HG03520 (cell line): ENCODE measurements at regions not wholly inside any gene's neighbourhood (a gene's known extent, or its start where the extent isn't known, plus 50 kb on each side); places are given as distances from the start of the nearest gene placed in this dataset.

ENCODE experiments used
- ATAC-seq: cut with Tn5 transposase; IDR thresholded peaks from one replicate; pipeline ENCODE4 v1.9.1; 2021; ENCODE audit warnings: mild to moderate bottlenecking, moderate library complexity; ENCODE audit not compliant: unreplicated experiment

DNA sequence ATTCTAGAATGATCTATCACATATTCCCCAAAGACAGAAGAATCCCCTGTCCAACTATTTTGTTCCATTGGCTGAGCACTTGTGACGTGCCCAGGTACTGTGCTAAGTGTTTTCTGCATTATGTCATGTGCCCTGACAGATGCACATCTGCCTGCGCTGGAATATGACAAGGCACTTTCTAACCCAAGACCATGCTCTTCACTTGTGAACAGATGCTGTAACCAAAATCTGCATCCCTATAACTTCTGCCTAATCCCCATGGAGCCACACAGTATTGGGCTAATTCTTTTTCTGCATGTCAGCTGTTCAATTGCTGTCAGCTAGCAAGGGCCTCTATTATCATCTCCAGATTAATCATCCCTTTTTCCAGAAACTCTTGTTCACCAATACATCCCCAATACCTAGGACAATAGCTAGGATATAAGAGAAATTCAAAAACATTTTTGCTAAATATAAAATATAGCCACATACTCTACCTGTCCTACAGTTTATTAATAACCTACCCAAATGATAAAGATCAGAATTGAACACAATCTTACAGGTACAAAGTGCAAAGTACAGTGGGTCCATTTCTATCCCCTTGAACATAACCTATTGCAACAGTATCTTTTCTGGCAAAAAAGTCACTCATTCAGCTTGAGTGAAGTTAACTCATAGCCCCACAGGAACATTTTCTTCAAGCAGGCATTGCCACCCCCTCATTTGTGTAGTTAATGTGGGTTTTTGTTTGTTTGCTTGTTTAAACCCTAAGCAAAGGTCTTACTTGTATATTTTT, 109.4 kb upstream of the LRRN1 start:
- no peak for ATAC-seq

GRCh38 chr3:3686907-3687648, 112.2 kb upstream of the LRRN1 start:
- no peak for ATAC-seq

DNA sequence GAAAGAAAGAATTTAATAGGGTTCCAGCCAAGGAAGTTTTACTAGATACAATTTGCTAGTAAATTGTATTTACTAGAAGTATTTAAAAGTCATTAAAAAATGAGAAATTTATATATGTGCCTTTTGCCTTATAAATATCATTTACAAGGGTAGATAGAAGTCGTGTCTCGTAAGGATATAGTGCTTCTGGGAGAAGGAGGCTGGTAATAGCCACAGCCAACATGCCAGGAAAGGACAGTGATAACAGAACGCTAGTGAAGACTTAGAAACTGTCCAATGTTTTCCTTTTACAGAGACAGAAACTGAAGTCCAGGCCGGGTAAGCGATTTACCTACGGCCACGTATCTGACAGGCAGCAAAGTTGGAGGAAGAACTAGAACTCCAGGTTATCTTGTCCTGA, 113.5 kb upstream of the LRRN1 start:
- ATAC-seq, result no peak

- ATAC-seq, result no peak
Measured at GRCh38 chr3:3683261-3683660, 116.0 kb upstream of the LRRN1 start.

GRCh38 chr3:3675801-3676200, 123.4 kb upstream of the LRRN1 start:
- no peak for ATAC-seq

DNA sequence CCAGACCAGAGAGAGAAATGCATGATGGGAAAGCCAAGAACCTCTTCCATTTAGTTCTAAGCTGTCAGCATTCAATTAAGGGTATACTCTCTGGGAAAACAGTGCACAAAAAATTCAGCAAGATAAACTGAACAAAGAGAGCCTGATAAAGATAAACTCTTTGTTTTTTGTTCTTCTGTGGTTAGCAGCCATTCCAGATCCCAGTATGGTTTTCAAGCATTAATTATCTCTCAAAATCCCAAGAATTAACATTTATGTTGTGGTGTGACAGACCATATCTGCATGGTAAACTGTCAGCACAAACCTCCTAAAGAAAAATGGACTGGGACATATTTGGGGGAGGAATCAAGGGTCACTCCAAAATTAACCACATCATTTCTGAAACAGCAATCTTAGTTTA, 124.0 kb upstream of the LRRN1 start:
- ATAC-seq, result no peak

- ATAC-seq, result peak; percentile 97
Measured at GRCh38 chr3:3666664-3667063, 132.6 kb upstream of the LRRN1 start.

- peak; percentile 36 for ATAC-seq
Measured at GRCh38 chr3:3665961-3666640, 133.1 kb upstream of the LRRN1 start.

GRCh38 chr3:3665546-3665945, 133.7 kb upstream of the LRRN1 start:
- ATAC-seq, result no peak

- ATAC-seq, result no peak
Measured at GRCh38 chr3:3664935-3665334, 134.3 kb upstream of the LRRN1 start.

GRCh38 chr3:3662610-3663009, 136.6 kb upstream of the LRRN1 start:
- ATAC-seq, result no peak

DNA sequence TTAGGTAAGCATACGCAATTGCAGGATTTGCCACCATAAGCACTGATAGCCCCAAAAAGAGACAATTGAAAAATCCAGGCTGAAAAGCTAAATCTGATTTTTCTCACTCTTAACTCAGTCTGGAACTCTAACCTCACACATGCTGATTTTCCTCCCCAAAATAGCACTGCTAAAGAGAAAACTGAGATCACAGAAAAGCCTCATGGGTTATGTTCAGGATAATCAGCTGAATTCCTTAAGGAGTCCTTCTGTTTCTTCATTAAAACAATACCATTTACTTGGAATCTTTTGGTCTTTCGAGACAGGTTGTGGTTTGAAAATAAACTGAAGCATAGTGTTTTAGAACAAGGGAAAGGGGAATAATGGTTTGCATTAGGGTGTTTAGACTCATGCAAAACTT, 144.3 kb upstream of the LRRN1 start:
- ATAC-seq, result no peak

GRCh38 chr3:3648988-3649679, 150.1 kb upstream of the LRRN1 start:
- no peak for ATAC-seq

- no peak for ATAC-seq
Measured at GRCh38 chr3:3646934-3647333, 152.3 kb upstream of the LRRN1 start.

DNA sequence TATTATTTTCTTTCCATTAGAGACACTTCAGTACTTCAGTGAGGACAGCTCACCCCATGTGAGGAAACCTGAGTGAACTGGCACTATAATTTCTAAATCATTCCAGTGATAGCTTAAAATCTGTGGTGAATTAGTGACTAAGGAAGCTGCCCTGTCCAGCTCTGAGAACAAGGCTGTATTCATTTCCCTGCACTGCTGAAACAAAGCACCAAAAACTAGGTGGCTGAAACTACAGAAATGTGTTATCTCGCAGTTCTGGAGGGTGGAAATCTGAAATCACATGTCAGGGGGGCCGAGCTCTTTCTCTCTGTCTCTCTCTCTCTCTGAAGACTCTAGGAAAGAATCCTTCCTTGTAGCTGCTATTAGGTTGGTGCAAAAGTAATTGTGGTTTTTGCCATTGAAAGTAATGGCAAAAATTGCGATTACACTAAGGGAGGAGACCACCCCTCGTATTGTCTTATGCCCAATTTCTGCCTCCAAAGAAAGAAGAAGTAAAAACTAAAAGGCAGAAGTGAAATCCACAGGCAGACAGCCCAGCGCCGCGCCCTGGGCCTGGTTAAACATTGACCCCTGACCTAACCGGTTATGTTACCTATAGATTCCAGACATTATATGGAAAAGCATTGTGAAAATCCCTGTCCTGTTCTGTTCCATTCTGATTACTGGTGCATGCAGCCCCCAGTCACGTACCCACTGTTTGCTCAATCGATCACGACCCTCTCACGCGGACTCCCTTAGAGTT, 153.0 kb upstream of the LRRN1 start:
- ATAC-seq, result peak; percentile 60

- ATAC-seq, result no peak
Measured at GRCh38 chr3:3641877-3642455, 157.3 kb upstream of the LRRN1 start.

DNA sequence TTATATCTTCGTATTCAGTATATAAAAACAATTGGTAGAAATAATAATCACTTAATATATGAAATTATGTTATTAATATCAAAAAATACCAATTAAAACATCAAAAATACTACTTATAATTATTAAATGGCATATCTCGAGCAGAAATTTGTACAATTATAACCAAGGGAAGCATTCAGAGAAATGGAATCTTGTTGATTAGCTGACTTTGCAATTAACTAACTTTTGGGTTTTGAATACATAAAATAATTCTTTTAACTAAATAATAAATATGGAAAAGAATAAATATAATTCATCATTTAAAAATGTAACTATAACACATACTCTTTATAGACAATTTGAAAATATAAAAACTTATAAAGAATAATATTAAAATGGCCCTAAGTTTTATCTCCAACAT, 160.2 kb upstream of the LRRN1 start:
- no peak for ATAC-seq

DNA sequence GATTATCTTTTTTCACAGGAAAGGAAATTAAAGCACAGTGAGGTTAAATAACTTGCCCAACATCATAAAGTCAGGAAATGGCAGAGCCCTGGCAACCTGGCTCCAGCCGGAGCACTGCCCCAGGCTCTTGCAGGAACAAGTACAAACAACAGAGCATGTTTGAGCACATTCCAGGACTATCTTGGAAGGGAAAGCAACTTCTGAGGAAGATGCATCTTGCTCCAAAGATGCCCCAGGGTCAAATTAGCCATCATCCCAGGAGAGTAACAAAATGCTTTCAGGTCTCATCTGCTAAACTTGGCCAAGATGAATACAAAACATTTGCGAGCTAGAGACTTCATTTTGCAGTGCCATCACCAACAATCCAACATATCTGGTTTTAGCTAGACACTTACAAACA, 162.4 kb upstream of the LRRN1 start:
- no peak for ATAC-seq

DNA sequence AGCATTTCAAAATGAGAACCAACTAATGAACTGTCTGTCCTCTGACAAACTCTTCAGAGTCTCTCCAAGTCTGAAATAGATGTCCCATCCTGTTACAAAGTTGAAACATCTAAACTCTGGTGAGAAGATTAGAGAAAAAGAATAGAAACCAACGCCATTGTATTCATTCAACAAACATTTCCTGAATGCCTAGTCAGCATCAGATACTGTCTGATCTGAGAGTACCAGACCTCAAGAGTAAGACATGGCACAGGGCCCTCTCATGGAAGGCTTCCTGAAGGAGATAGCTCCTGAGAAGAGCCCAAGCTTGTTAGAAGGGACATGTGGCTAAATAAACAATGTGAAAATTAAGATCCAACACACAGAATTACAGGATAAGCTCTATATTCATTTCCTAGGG, 164.1 kb upstream of the LRRN1 start:
- ATAC-seq, result no peak

- ATAC-seq, result no peak
Measured at GRCh38 chr3:3634326-3634725, 164.9 kb upstream of the LRRN1 start.
